ENCODE measurements at regions not wholly inside any gene's neighbourhood (a gene's known extent, or its start where the extent isn't known, plus 50 kb on each side); places are given as distances from the start of the nearest gene placed in this dataset.

- TF ChIP-seq, protein P1, sequence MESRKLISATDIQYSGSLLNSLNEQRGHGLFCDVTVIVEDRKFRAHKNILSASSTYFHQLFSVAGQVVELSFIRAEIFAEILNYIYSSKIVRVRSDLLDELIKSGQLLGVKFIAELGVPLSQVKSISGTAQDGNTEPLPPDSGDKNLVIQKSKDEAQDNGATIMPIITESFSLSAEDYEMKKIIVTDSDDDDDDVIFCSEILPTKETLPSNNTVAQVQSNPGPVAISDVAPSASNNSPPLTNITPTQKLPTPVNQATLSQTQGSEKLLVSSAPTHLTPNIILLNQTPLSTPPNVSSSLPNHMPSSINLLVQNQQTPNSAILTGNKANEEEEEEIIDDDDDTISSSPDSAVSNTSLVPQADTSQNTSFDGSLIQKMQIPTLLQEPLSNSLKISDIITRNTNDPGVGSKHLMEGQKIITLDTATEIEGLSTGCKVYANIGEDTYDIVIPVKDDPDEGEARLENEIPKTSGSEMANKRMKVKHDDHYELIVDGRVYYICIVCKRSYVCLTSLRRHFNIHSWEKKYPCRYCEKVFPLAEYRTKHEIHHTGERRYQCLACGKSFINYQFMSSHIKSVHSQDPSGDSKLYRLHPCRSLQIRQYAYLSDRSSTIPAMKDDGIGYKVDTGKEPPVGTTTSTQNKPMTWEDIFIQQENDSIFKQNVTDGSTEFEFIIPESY (IDR thresholded peaks at IDR 0.05; ENCODE audit: extremely low read depth, insufficient replicate concordance, low read length) = no peak
- no peak for TF ChIP-seq YY1 (IDR thresholded peaks at IDR 0.05; ENCODE audit: extremely low read depth, insufficient replicate concordance, low read depth, low read length)
- no peak for TF ChIP-seq POLR2A (IDR thresholded peaks at IDR 0.05; ENCODE audit: borderline replicate concordance, extremely low read depth, insufficient read depth, insufficient read length)
Measured at GRCh38 chr15:100732211-100733055, 130.0 kb downstream of the ASB7 start (continued).

DNA sequence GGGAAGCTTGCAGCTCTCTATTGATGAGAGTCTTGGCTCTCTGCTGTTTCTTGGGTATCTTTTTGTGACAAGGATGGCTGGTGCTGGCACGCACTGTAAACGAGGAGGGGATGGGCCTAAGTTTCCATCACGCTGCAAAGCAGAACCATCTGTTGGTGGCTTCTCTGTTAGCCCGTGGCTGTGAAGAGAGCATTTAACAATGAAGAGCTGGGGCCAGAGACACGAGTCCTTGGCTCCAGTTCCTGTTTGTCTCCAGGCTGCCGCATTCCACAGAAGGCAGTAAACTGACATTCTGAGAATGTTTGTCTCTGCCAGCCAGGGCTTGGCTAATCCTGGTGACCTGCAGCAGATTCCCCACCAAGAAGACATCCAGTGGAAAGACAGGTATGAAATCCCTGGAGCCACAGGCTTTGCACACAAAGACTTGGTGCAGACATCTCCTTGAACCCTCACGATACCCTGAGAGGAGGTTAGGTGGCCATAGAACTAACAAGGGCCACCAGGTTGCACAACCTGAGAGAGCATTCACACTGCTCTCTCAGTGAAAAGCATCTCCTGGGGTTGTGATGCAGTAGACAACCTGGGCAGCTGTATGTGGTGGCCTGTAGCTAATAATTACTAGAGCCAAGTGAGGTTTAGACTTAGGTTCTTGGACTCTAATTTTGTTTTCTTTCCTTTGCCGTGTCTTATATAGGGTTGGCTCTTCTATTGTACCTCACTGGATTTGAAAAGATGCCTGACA lies 130.9 kb downstream of the ASB7 start:
- no peaks in the 10 kb centered on the region for H3K9me2 ChIP-seq (ENCODE audit: insufficient read depth)
- H3K4me3 ChIP-seq (replicated peaks in 1 of 2; ENCODE audit: low read depth in 1 of 2, low read length in 2 of 2) = peak overlapping the region in 1 of 2 experiments; percentile 28; a peak in 1 of 4 replicates
- no peaks in the 10 kb centered on the region for H3K36me3 ChIP-seq (ENCODE audit: control insufficient read depth in 1 of 2, insufficient read depth in 2 of 2, low read length in 2 of 2)
- no peaks in the 10 kb centered on the region for H3K27me3 ChIP-seq (ENCODE audit: insufficient read depth, low read length)
- H3K9ac ChIP-seq (ENCODE audit: low read length) = peak overlapping the region; percentile 55
- TF ChIP-seq ZNF274 (IDR thresholded peaks at IDR 0.05; ENCODE audit: low read depth, low read length) = no peak
- TF ChIP-seq, protein P1 (IDR thresholded peaks at IDR 0.05; ENCODE audit: extremely low read depth, insufficient replicate concordance, low read length) = no peak
- TF ChIP-seq EZH2 (IDR thresholded peaks at IDR 0.05) = no peak
- BruUV-seq (replicated peaks) = no TSS peak
- H4K20me1 ChIP-seq (ENCODE audit: insufficient read depth) = no peaks in the 10 kb centered on the region
- intact Hi-C loops (cut with micrococcal nuclease) = no loop called here
- peaks cover 0 to 6% of the 10 kb centered on the region in 2 experiments; a peak in 1 of 4 replicates for H3K9me3 ChIP-seq (ENCODE audit: control insufficient read depth in 1 of 2, insufficient read depth in 1 of 2, low read depth in 1 of 2, low read length in 2 of 2)
- ATAC-seq (peak; percentile 35), DNase-seq (ENCODE audit: low read depth, low spot score) (no peak)
- H3K79me2 ChIP-seq (ENCODE audit: insufficient read depth, low read length) = no peaks in the 10 kb centered on the region
- POLR2A ChIA-PET = interaction anchor here (1.0 to 1.4 kb wide), 3 partner anchors 20 to 180 kb away, joined by 4 to 5 read pairs (median 4); partner anchors contain the start of gene ALDH1A3
- CTCF ChIA-PET = interaction anchor here (1.1 kb wide), 1 partner anchor 140 kb away, joined by 3 read pairs; no protein-coding TSS in a partner anchor
- RAD21 ChIA-PET (ENCODE audit: low non-redundant PET in 1 of 2, low total read pairs in 2 of 2, uncharacterized antibody in 2 of 2, unreplicated experiment in 2 of 2) = no interaction called here
- H3K27ac ChIP-seq (ENCODE audit: low read depth, low read length) = peak overlapping the region; percentile 72
- peak overlapping the region; percentile 70 for H2AFZ ChIP-seq (ENCODE audit: low read depth, low read length, poor library complexity, severe bottlenecking)
- peaks cover 17 to 71% of the 10 kb centered on the region in 2 experiments for H3K4me1 ChIP-seq (ENCODE audit: control insufficient read depth in 1 of 2, insufficient read depth in 2 of 2, low read length in 2 of 2)
- H3K4me2 ChIP-seq (ENCODE audit: low read length) = peak overlapping the region; percentile 51
